Bronchial epithelial cell (primary cell): ENCODE measurements at regions not wholly inside any gene's neighbourhood (a gene's known extent, or its start where the extent isn't known, plus 50 kb on each side); places are given as distances from the start of the nearest gene placed in this dataset.
A peak's percentile ranks its signal among the peaks of the same experiment; 100 is the strongest.

Experiments
- DNase-seq: peaks from one replicate; pipeline ENCODE4 v3.0.0-alpha.2; 2010; ENCODE audit warnings: low read depth
- FAIRE-seq: peaks from 2 replicates; lab custom pipeline; 2011; peaks lifted over from hg19 to GRCh38; lab: Jason Lieb, UNC
- H3K27me3 ChIP-seq: 2 replicates; pipeline ENCODE4 v1.5.1; 2011; ENCODE audit warnings: low read length; ENCODE audit not compliant: control insufficient read depth, insufficient read depth
- H3K36me3 ChIP-seq: 2 replicates; pipeline ENCODE4 v1.5.1; 2011; ENCODE audit warnings: low read length; ENCODE audit not compliant: control insufficient read depth, insufficient read depth
- H3K4me3 ChIP-seq: 2 replicates; pipeline ENCODE4 v1.5.1; 2011; ENCODE audit warnings: mild to moderate bottlenecking, low read depth, low read length, control low read depth
- CTCF ChIP-seq: IDR thresholded peaks from 2 replicates; pipeline ENCODE4 v1.5.1; 2011; ENCODE audit warnings: mild to moderate bottlenecking, moderate library complexity, low read length, control low read depth, inconsistent platforms; ENCODE audit not compliant: insufficient read depth, severe bottlenecking

- FAIRE-seq (no peak), DNase-seq (no peak)
- TF ChIP-seq CTCF = no peak
- H3K36me3 ChIP-seq = no peaks in the 10 kb centered on the region
- H3K27me3 ChIP-seq = no peaks in the 10 kb centered on the region
- H3K4me3 ChIP-seq = no peak overlapping the region
Measured at GRCh38 chr16:47834485-47835024, 321.2 kb downstream of the ABCC12 start.

GRCh38 chr16:47833771-47834170 lies 322.0 kb downstream of the ABCC12 start:
- H3K27me3 ChIP-seq = no peaks in the 10 kb centered on the region
- no peaks in the 10 kb centered on the region for H3K36me3 ChIP-seq
- no peak for TF ChIP-seq CTCF
- DNase-seq = no peak
- H3K4me3 ChIP-seq = no peak overlapping the region
- FAIRE-seq = no peak

- peak; percentile 32 for DNase-seq
- H3K36me3 ChIP-seq = no peaks in the 10 kb centered on the region
- no peak for FAIRE-seq
- no peak for TF ChIP-seq CTCF
- H3K27me3 ChIP-seq = no peaks in the 10 kb centered on the region
- no peak overlapping the region for H3K4me3 ChIP-seq
Measured at GRCh38 chr16:47829850-47830600, 325.8 kb downstream of the ABCC12 start.

GRCh38 chr16:47826070-47826469 lies 329.7 kb downstream of the ABCC12 start:
- no peak for TF ChIP-seq CTCF
- H3K4me3 ChIP-seq = no peak overlapping the region
- FAIRE-seq (peak; percentile 62), DNase-seq (no peak)
- H3K27me3 ChIP-seq = no peaks in the 10 kb centered on the region
- H3K36me3 ChIP-seq = no peaks in the 10 kb centered on the region

- no peaks in the 10 kb centered on the region for H3K36me3 ChIP-seq
- TF ChIP-seq CTCF = no peak
- no peaks in the 10 kb centered on the region for H3K27me3 ChIP-seq
- no peak overlapping the region for H3K4me3 ChIP-seq
- no peak for DNase-seq
- FAIRE-seq = no peak
Measured at GRCh38 chr16:47817048-47817447, 338.7 kb downstream of the ABCC12 start.
